ENCODE measurements at regions not wholly inside any gene's neighbourhood (a gene's known extent, or its start where the extent isn't known, plus 50 kb on each side); places are given as distances from the start of the nearest gene placed in this dataset.

- H3K4me1 ChIP-seq (ENCODE audit: control insufficient read depth, insufficient read depth, low read length) = peaks cover 11% of the 10 kb centered on the region
- H3K9me3 ChIP-seq (ENCODE audit: control insufficient read depth, insufficient read depth, low read length) = peaks cover 1% of the 10 kb centered on the region
- no peak for DNase-seq (ENCODE audit: low read depth in 4 of 6, low spot score in 6 of 6)
- H3K4me3 ChIP-seq (ENCODE audit: low read depth, low read length) = no peak overlapping the region
- no peaks in the 10 kb centered on the region for H3K36me3 ChIP-seq (ENCODE audit: control insufficient read depth, insufficient read depth, low read length)
- H3K27me3 ChIP-seq (ENCODE audit: control insufficient read depth, insufficient read depth, low read length) = no peaks in the 10 kb centered on the region
- WGBS (ENCODE audit: insufficient coverage) = no CpG with 5 or more reads among the region's 2 CpGs
- H3K27ac ChIP-seq (ENCODE audit: low read depth, low read length) = no peak overlapping the region
These were observed 138.7 kb upstream of the ZNF516 start for GRCh38 chr18:76633588-76634269.

- no peak overlapping the region for H3K4me3 ChIP-seq (ENCODE audit: low read depth, low read length)
- no peak overlapping the region for H3K27ac ChIP-seq (ENCODE audit: low read depth, low read length)
- no peaks in the 10 kb centered on the region for H3K27me3 ChIP-seq (ENCODE audit: control insufficient read depth, insufficient read depth, low read length)
- peaks cover 1% of the 10 kb centered on the region for H3K9me3 ChIP-seq (ENCODE audit: control insufficient read depth, insufficient read depth, low read length)
- DNase-seq (ENCODE audit: low read depth in 4 of 6, low spot score in 6 of 6) = no peak
- H3K36me3 ChIP-seq (ENCODE audit: control insufficient read depth, insufficient read depth, low read length) = no peaks in the 10 kb centered on the region
- H3K4me1 ChIP-seq (ENCODE audit: control insufficient read depth, insufficient read depth, low read length) = no peaks in the 10 kb centered on the region
- no CpG with 5 or more reads among the region's 1 CpG for WGBS (ENCODE audit: insufficient coverage)
These were observed 132.4 kb upstream of the ZNF516 start for GRCh38 chr18:76627444-76627843.

DNA sequence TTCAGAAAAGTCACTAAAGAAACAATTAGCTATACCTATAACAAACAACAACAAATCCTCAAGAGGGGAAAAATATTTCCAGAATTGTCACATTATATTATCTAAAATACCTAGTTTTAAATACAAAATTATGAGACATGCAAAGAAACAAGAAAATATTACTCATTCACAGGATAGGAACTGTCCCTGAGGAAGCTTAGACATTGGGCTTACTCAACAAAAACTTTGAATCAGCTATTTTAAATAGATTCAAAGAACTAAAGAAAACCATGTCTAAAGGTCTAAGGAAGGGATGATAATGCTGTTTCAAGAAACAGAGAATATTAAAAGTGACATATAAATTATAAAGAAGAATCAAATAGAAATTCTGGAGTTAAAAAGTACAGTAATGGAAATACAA, 131.9 kb upstream of the ZNF516 start:
- no peaks in the 10 kb centered on the region for H3K36me3 ChIP-seq (ENCODE audit: control insufficient read depth, insufficient read depth, low read length)
- no peaks in the 10 kb centered on the region for H3K27me3 ChIP-seq (ENCODE audit: control insufficient read depth, insufficient read depth, low read length)
- DNase-seq (ENCODE audit: low read depth in 4 of 6, low spot score in 6 of 6) = no peak
- H3K4me1 ChIP-seq (ENCODE audit: control insufficient read depth, insufficient read depth, low read length) = peaks cover 3% of the 10 kb centered on the region
- peaks cover 1% of the 10 kb centered on the region for H3K9me3 ChIP-seq (ENCODE audit: control insufficient read depth, insufficient read depth, low read length)
- no peak overlapping the region for H3K4me3 ChIP-seq (ENCODE audit: low read depth, low read length)
- no peak overlapping the region for H3K27ac ChIP-seq (ENCODE audit: low read depth, low read length)

DNA sequence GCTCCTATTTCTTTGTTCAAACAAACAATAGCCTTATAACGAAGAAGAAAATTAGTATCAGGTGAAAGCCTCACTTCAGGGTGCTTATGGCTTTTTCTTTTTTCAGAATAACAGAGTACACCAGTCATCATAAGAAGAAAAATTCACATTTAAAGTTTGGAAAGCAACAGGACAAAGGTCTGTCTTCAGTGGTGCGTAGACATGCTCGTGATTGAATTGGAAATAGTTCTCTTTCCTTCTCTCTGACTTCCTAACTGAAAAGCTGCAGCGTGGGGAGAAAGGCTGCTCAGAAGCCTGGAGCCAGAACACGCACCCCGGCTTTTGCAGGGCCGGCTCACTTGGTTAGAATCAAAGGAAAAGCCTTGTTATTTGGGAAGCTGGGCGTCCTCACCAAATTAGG, 127.6 kb upstream of the ZNF516 start:
- H3K4me1 ChIP-seq (ENCODE audit: control insufficient read depth, insufficient read depth, low read length) = peaks cover 30% of the 10 kb centered on the region
- H3K36me3 ChIP-seq (ENCODE audit: control insufficient read depth, insufficient read depth, low read length) = no peaks in the 10 kb centered on the region
- peak in 1 of 6 donors; percentile 43 for DNase-seq (ENCODE audit: low read depth in 4 of 6, low spot score in 6 of 6)
- H3K27me3 ChIP-seq (ENCODE audit: control insufficient read depth, insufficient read depth, low read length) = no peaks in the 10 kb centered on the region
- 67% methylated on average over 1 of the region's 8 CpGs for WGBS (ENCODE audit: insufficient coverage)
- H3K9me3 ChIP-seq (ENCODE audit: control insufficient read depth, insufficient read depth, low read length) = no peaks in the 10 kb centered on the region
- no peak overlapping the region for H3K27ac ChIP-seq (ENCODE audit: low read depth, low read length)
- no peak overlapping the region for H3K4me3 ChIP-seq (ENCODE audit: low read depth, low read length)

DNA sequence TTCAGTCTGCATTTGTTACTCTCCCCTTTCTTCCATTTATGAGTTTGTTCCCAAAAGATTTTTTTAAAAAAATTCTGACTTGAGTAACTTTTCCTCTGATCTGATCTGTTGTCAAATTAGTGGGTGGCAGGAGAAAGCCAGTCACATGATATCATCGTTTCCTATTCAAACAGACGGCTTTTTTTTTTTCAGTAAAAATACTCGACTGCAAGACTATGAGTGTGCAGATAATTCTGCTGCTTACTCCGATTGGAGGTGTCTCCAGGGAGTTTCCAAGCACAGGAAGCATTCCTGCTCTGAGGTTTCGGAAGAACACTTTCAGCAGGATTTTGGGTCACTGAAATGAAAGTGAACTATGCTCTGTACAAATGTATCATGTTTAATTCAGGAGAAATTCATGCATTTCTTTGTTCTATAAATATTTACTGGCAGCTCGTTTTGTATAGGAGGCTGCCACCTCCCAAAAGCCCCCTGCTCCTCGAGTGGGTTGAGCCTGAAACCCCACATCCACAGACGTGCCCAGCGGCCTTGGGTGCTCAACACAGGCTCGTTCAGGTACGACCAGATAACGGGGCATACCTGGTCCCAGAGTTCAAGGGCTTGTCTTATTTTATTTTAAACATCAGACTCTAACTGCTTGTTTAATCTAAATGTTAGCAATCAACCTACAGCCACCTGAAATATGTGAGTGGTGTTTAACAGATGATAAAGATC, 126.9 kb upstream of the ZNF516 start:
- H3K36me3 ChIP-seq (ENCODE audit: control insufficient read depth, insufficient read depth, low read length) = no peaks in the 10 kb centered on the region
- H3K9me3 ChIP-seq (ENCODE audit: control insufficient read depth, insufficient read depth, low read length) = no peaks in the 10 kb centered on the region
- 45% methylated on average over 8 of the region's 12 CpGs for WGBS (ENCODE audit: insufficient coverage)
- no peaks in the 10 kb centered on the region for H3K27me3 ChIP-seq (ENCODE audit: control insufficient read depth, insufficient read depth, low read length)
- H3K4me1 ChIP-seq (ENCODE audit: control insufficient read depth, insufficient read depth, low read length) = peaks cover 30% of the 10 kb centered on the region
- peak overlapping the region; percentile 42 for H3K4me3 ChIP-seq (ENCODE audit: low read depth, low read length)
- DNase-seq (ENCODE audit: low read depth in 4 of 6, low spot score in 6 of 6) = peak in 3 of 6 donors; percentile 7 to 79 (median 54)
- H3K27ac ChIP-seq (ENCODE audit: low read depth, low read length) = peak overlapping the region; percentile 92

GRCh38 chr18:76621226-76621625, 126.2 kb upstream of the ZNF516 start:
- Histone ChIP-seq H3K27me3 (ENCODE audit: control insufficient read depth, insufficient read depth, low read length) (no peaks in the 10 kb centered on the region), H3K4me1 (ENCODE audit: control insufficient read depth, insufficient read depth, low read length) (peaks cover 30% of the 10 kb centered on the region), H3K27ac (ENCODE audit: low read depth, low read length) (peak overlapping the region; percentile 92), H3K9me3 (ENCODE audit: control insufficient read depth, insufficient read depth, low read length) (no peaks in the 10 kb centered on the region), H3K36me3 (ENCODE audit: control insufficient read depth, insufficient read depth, low read length) (no peaks in the 10 kb centered on the region), H3K4me3 (ENCODE audit: low read depth, low read length) (peak overlapping the region; percentile 42)
- 35% methylated on average over 5 of the region's 9 CpGs for WGBS (ENCODE audit: insufficient coverage)
- peak in 3 of 6 donors; percentile 17 to 68 (median 47) for DNase-seq (ENCODE audit: low read depth in 4 of 6, low spot score in 6 of 6)

DNA sequence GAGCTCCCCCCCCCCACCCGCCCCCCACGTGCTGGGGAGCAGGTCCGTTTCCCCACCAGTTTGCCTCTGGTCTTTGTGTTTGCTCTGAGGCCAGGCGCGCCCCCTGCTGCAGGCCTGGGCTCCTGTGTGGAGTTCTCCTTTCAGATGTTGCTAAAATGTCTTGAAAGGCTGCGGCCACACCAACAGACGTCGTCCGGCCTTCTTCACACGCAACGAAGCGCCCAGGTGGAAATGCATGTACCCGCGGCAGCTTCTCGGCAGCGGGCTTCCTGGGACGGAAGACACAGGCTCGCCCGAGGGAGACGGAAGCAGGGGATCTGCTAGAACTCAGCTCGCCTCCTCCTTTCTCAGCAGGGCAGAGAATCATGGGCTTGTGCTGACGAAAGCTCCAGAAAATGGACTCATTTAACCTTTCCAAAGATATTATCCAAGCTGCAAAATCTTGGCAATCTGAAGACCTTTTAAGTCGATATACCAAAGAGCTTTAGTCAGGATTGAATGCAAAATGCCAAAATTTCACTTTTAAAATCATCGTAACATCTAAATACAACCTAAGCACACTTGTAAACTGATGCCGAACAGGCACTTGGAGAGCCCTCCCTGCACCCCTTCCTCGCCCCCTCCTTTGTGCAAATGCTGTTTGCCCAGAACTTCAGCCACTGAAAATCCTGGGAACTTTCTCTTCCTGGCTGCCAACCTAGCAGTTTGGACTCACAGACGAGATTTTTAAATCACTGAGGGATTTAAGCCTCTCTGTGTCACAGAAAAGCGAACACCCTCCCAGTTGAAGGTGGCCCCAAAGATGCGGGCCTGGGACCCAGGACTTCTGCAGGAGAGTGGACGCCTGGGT, 125.5 kb upstream of the ZNF516 start:
- Histone ChIP-seq H3K4me3 (ENCODE audit: low read depth, low read length) (peak overlapping the region; percentile 42), H3K4me1 (ENCODE audit: control insufficient read depth, insufficient read depth, low read length) (peaks cover 30% of the 10 kb centered on the region), H3K27me3 (ENCODE audit: control insufficient read depth, insufficient read depth, low read length) (no peaks in the 10 kb centered on the region), H3K27ac (ENCODE audit: low read depth, low read length) (peak overlapping the region; percentile 92), H3K9me3 (ENCODE audit: control insufficient read depth, insufficient read depth, low read length) (no peaks in the 10 kb centered on the region), H3K36me3 (ENCODE audit: control insufficient read depth, insufficient read depth, low read length) (no peaks in the 10 kb centered on the region)
- WGBS (ENCODE audit: insufficient coverage) = 11% methylated on average over 27 of the region's 30 CpGs
- DNase-seq (ENCODE audit: low read depth in 4 of 6, low spot score in 6 of 6) = peak in 3 of 6 donors; percentile 49 to 88 (median 86)

GRCh38 chr18:76619621-76620315, 124.7 kb upstream of the ZNF516 start:
- Histone ChIP-seq H3K27me3 (ENCODE audit: control insufficient read depth, insufficient read depth, low read length) (no peaks in the 10 kb centered on the region), H3K4me1 (ENCODE audit: control insufficient read depth, insufficient read depth, low read length) (peaks cover 30% of the 10 kb centered on the region), H3K9me3 (ENCODE audit: control insufficient read depth, insufficient read depth, low read length) (no peaks in the 10 kb centered on the region), H3K36me3 (ENCODE audit: control insufficient read depth, insufficient read depth, low read length) (no peaks in the 10 kb centered on the region), H3K4me3 (ENCODE audit: low read depth, low read length) (peak overlapping the region; percentile 42), H3K27ac (ENCODE audit: low read depth, low read length) (peak overlapping the region; percentile 92)
- WGBS (ENCODE audit: insufficient coverage) = 18% methylated on average over 21 of the region's 27 CpGs
- peak in 3 of 6 donors; percentile 31 to 80 (median 70) for DNase-seq (ENCODE audit: low read depth in 4 of 6, low spot score in 6 of 6)

DNA sequence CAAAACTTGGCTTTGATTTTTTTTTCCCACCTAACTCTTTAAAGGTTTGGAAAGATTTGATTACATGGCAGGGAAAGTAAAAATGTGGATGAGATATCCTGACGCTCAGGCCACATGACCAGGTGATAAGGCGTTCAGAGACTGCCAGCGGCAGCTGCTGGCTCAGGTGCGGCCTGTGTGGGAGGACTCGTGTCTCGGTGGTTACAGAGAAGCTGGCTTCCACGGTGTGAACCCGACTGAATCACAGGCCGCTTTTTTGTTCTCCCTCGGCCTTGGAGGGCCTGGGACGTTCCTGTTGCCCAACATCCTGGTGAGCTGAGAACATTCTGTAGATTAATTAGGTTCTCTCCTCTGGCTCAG, 124.2 kb upstream of the ZNF516 start:
- Histone ChIP-seq H3K27ac (ENCODE audit: low read depth, low read length) (peak overlapping the region; percentile 92), H3K4me1 (ENCODE audit: control insufficient read depth, insufficient read depth, low read length) (peaks cover 30% of the 10 kb centered on the region), H3K4me3 (ENCODE audit: low read depth, low read length) (no peak overlapping the region), H3K27me3 (ENCODE audit: control insufficient read depth, insufficient read depth, low read length) (no peaks in the 10 kb centered on the region), H3K36me3 (ENCODE audit: control insufficient read depth, insufficient read depth, low read length) (no peaks in the 10 kb centered on the region), H3K9me3 (ENCODE audit: control insufficient read depth, insufficient read depth, low read length) (no peaks in the 10 kb centered on the region)
- peak in 1 of 6 donors; percentile 68 for DNase-seq (ENCODE audit: low read depth in 4 of 6, low spot score in 6 of 6)
- WGBS (ENCODE audit: insufficient coverage) = 43% methylated on average over 7 of the region's 11 CpGs

Data from spinal cord (tissue), 9 donors.